ENCODE measurements at regions not wholly inside any gene's neighbourhood (a gene's known extent, or its start where the extent isn't known, plus 50 kb on each side); places are given as distances from the start of the nearest gene placed in this dataset.

DNA sequence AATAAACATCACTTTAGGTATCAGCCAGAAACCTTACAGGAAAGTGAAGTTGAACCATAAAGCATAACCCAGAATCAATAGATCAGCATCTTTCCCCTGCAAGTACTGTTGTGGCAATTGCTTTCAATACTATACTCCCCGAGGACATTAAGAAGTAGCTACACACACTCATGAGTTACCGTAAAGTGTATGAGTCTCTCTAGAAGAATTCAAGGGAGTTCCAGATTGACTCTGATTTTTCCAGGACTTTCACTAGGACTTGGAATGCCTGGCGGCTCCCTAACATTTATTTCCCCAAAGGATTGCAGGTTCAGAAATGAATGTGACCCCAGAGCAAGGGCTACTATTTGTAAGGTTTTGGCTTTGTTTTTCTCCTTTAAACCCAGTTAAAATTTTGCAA, 465.4 kb upstream of the MDGA2 start:
- TF ChIP-seq, protein P1, sequence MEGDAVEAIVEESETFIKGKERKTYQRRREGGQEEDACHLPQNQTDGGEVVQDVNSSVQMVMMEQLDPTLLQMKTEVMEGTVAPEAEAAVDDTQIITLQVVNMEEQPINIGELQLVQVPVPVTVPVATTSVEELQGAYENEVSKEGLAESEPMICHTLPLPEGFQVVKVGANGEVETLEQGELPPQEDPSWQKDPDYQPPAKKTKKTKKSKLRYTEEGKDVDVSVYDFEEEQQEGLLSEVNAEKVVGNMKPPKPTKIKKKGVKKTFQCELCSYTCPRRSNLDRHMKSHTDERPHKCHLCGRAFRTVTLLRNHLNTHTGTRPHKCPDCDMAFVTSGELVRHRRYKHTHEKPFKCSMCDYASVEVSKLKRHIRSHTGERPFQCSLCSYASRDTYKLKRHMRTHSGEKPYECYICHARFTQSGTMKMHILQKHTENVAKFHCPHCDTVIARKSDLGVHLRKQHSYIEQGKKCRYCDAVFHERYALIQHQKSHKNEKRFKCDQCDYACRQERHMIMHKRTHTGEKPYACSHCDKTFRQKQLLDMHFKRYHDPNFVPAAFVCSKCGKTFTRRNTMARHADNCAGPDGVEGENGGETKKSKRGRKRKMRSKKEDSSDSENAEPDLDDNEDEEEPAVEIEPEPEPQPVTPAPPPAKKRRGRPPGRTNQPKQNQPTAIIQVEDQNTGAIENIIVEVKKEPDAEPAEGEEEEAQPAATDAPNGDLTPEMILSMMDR (IDR thresholded peaks at IDR 0.05): no peak
- no peak for TF ChIP-seq EZH2 (IDR thresholded peaks at IDR 0.05; ENCODE audit: borderline replicate concordance, insufficient read depth, low read depth, low read length, poor library complexity, severe bottlenecking)
